Astrocyte of the cerebellum (primary cell): ENCODE measurements at regions not wholly inside any gene's neighbourhood (a gene's known extent, or its start where the extent isn't known, plus 50 kb on each side); places are given as distances from the start of the nearest gene placed in this dataset.
A peak's percentile ranks its signal among the peaks of the same experiment; 100 is the strongest.

Experiments
- DNase-seq: peaks from one replicate; pipeline ENCODE4 v3.0.0-alpha.2; 2011; ENCODE audit warnings: low read depth
- H3K4me3 ChIP-seq: 2 replicates; pipeline ENCODE4 v1.5.1; 2011; ENCODE audit warnings: mild to moderate bottlenecking, low read depth, low read length, moderate library complexity
- CTCF ChIP-seq: IDR thresholded peaks from 2 replicates; pipeline ENCODE4 v1.5.1; 2012; ENCODE audit warnings: low read length, low read depth, moderate library complexity, mild to moderate bottlenecking; ENCODE audit errors: missing control alignments
- in situ Hi-C: cut with HindIII; loops from 2 replicates; pipeline ENCODE4 v1.10.0; 2017; ENCODE audit warnings: low sequenced_read_pairs

DNA sequence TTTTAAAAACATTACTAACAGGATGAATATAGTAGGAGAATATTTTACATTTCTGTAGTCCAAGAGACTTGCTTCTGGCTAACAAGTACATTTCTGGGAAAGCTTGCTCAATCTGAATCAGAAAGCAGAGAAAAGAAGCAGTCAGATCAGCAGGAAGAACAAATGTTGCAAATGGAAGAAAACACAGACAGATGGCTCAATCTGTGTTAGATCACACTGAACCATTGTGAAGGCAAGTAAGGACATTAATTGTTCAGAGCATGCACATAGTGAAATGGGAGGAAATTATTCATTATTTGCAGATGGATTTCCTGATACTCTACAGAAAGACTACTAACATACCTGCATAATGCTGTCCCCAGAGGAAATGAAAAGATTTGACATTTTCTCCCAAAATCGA, 65.2 kb upstream of the CNOT2 start:
- H3K4me3 ChIP-seq: no peak overlapping the region
- in situ Hi-C loops: no loop called here
- no peak for TF ChIP-seq CTCF
- no peak for DNase-seq

DNA sequence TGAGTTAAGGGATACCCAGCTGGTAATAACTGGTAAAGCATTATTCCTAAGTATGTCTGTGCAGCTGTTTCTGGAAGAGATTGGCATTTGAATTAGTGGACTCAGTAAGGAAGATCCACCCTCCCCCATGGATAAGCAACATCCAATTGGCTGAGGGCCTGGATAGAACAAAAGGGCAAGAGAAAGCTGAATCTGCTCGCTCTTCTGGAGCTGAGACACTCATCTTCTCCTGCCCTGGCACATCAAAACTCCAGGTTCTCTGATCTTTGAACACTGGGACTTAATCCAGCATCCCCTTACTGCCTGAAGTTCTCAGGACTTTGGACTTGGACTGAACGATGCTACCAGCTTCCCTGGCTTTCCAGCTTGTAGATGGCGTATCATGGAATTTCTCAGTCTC, 63.1 kb upstream of the CNOT2 start:
- in situ Hi-C loops: no loop called here
- H3K4me3 ChIP-seq: no peak overlapping the region
- no peak for TF ChIP-seq CTCF
- no peak for DNase-seq

DNA sequence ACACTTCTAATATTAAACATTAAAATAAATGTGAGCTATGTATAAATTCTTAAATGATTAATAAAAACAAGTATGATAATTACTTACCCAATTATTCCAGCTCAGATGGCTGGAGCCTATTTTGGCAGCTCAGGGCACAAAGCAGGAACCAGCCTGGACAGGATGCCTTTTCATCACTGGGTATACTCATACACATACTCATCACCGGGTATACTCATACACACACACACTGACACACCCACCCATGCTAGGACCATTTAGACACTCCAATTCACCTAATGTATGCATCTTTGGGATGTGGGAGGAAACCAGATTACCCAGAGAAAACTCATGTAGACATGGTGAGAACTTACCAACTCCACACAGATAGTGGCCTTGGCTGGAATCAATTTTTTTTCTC, 57.9 kb upstream of the CNOT2 start:
- no peak overlapping the region for H3K4me3 ChIP-seq
- DNase-seq: no peak
- TF ChIP-seq CTCF: no peak
- in situ Hi-C loops: no loop called here

DNA sequence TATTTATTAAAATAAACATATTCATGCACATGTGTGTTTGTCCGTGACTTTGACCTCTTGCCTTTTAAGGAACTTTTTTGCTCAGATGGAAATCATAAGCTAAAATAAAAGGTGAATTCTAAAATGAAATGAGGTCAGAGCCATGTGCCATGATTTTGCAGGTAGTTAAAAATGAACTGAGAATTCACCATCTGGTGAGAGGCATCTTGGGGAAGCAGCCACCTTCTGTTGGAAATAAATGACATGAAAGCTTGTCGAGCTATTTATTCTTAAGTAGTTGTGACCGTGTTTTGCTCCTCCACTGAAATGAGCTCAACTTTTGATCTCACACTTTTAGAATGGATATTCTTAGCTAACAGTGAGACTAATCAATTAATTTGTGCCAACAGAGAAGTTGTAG, 56.8 kb upstream of the CNOT2 start:
- in situ Hi-C loops: no loop called here
- TF ChIP-seq CTCF: no peak
- no peak overlapping the region for H3K4me3 ChIP-seq
- DNase-seq: no peak

DNA sequence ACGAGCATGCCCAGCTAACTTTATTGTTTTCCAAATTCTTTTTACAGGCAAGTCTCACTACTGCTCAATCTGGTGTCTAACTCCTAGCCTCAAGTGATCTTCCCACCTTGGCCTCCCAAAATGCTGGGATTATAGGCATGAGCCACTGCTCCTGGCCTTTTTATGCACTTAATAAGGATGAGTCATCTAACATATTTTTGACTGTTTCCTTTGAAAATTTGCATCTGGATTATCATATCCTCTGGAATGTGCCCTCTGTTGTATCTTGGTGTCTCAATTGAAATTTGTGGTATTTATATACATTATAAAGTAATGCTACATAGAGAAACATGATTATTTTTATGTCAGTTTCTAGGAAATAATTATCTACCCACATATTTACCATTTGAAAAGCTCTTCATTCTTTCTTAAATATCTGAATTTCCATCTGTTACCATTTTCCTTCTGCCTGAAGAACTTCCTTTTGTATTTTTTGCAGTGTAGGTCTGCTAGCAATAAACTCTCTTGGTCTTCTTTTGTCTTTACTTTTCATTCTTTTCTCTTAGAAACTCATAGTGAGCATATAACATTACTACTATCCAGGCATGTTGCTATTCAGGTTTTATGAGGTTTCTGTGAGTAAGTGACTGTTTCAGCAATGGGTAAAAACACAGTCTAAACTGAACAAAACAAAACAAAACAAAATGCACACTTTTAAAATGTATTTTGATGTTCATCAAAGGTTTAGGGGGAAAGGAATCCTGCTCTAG, 52.8 kb upstream of the CNOT2 start:
- DNase-seq: peak; percentile 40
- H3K4me3 ChIP-seq: no peak overlapping the region
- in situ Hi-C loops: no loop called here
- TF ChIP-seq CTCF: no peak
